NT2/D1 (cell line): ENCODE measurements at regions not wholly inside any gene's neighbourhood (a gene's known extent, or its start where the extent isn't known, plus 50 kb on each side); places are given as distances from the start of the nearest gene placed in this dataset.

ENCODE experiments used
- SUZ12 ChIP-seq: IDR thresholded peaks from 2 replicates; pipeline ENCODE4 v1.6.1; 2011; ENCODE audit not compliant: insufficient read length, insufficient read depth; ENCODE audit errors: extremely low read depth
- YY1 ChIP-seq: IDR thresholded peaks from 2 replicates; pipeline ENCODE4 v1.6.1; 2011; ENCODE audit not compliant: insufficient read length, insufficient read depth
- ZNF274 ChIP-seq: IDR thresholded peaks from 2 replicates; pipeline ENCODE4 v1.6.1; 2011; ENCODE audit warnings: mild to moderate bottlenecking, low read depth, low read length

GRCh38 chr11:134574947-134575346 lies 162.9 kb upstream of the B3GAT1 start:
- TF ChIP-seq SUZ12 (no peak), ZNF274 (no peak), YY1 (no peak)
